Neuronal stem cell (in vitro differentiated cells): ENCODE measurements at regions not wholly inside any gene's neighbourhood (a gene's known extent, or its start where the extent isn't known, plus 50 kb on each side); places are given as distances from the start of the nearest gene placed in this dataset.

Experiments
- DNase-seq: peaks from one replicate; pipeline ENCODE4 v3.0.0-alpha.2; 2013; ENCODE audit warnings: low spot score
- H2AFZ ChIP-seq: one replicate; pipeline ENCODE4 v1.6.1; 2013; ENCODE audit warnings: mild to moderate bottlenecking, low read length, inconsistent platforms
- H2AK5ac ChIP-seq: 2 replicates; pipeline ENCODE4 v1.6.1; 2013; ENCODE audit warnings: low read depth, mild to moderate bottlenecking, inconsistent platforms, low read length, moderate library complexity, mixed read lengths
- H2BK120ac ChIP-seq: 2 replicates; pipeline ENCODE4 v1.6.1; 2013; ENCODE audit warnings: low read depth, mild to moderate bottlenecking, inconsistent platforms, low read length, moderate library complexity, mixed read lengths
- H2BK12ac ChIP-seq: one replicate; pipeline ENCODE4 v1.6.1; 2013; ENCODE audit warnings: low read length, inconsistent platforms
- H2BK15ac ChIP-seq: 2 replicates; pipeline ENCODE4 v1.6.1; 2013; ENCODE audit warnings: mild to moderate bottlenecking, low read length, inconsistent platforms, mixed read lengths
- H2BK5ac ChIP-seq: one replicate; pipeline ENCODE4 v1.6.1; 2013; ENCODE audit warnings: inconsistent platforms, mild to moderate bottlenecking, low read length, moderate library complexity
- H3K14ac ChIP-seq: one replicate; pipeline ENCODE4 v1.6.1; 2013; ENCODE audit warnings: low read length, inconsistent platforms
- H3K18ac ChIP-seq: 2 replicates; pipeline ENCODE4 v1.6.1; 2013; ENCODE audit warnings: low read length, inconsistent platforms
- H3K23ac ChIP-seq: 2 replicates; pipeline ENCODE4 v1.6.1; 2013; ENCODE audit warnings: low read depth, mild to moderate bottlenecking, mixed read lengths, low read length, inconsistent platforms; ENCODE audit not compliant: poor library complexity
- H3K27ac ChIP-seq: replicated peaks from 3 replicates; pipeline ENCODE4 v1.5.1; 2013; ENCODE audit warnings: low read length, inconsistent platforms
- H3K27me3 ChIP-seq, 3 experiments: 2 replicates each; pipeline ENCODE4 v1.6.1; 2013; ENCODE audit warnings: low read length in 3 of 3, mild to moderate bottlenecking in 2 of 3, inconsistent platforms in 1 of 3, low read depth in 1 of 3, mixed read lengths in 1 of 3, moderate library complexity in 1 of 3; ENCODE audit not compliant: control insufficient read depth in 3 of 3, insufficient read depth in 3 of 3
- H3K36me3 ChIP-seq, 2 donors: replicated peaks in 1 of 2; 2 replicates each; pipeline ENCODE4 v1.6.1; 2013; ENCODE audit warnings: low read length in 2 of 2; ENCODE audit not compliant: control insufficient read depth in 2 of 2, insufficient read depth in 2 of 2
- H3K4ac ChIP-seq: 2 replicates; pipeline ENCODE4 v1.6.1; 2013; ENCODE audit warnings: inconsistent platforms, mild to moderate bottlenecking, low read length, moderate library complexity
- H3K4me1 ChIP-seq, 2 donors: 1 replicate in 1 of 2; 2 replicates in 1 of 2; pipeline ENCODE4 v1.6.1; 2013; ENCODE audit warnings: low read length in 2 of 2, low read depth in 1 of 2; ENCODE audit not compliant: control insufficient read depth in 2 of 2, insufficient read depth in 1 of 2
- H3K4me2 ChIP-seq: one replicate; pipeline ENCODE4 v1.6.1; 2013; ENCODE audit warnings: mild to moderate bottlenecking, low read length, inconsistent platforms; ENCODE audit not compliant: insufficient read depth, poor library complexity, severe bottlenecking
- H3K4me3 ChIP-seq, 2 donors: 2 replicates each; pipeline ENCODE4 v1.5.1; 2013; ENCODE audit warnings: low read length in 2 of 2, mild to moderate bottlenecking in 2 of 2, inconsistent platforms in 1 of 2, moderate library complexity in 1 of 2
- H3K79me1 ChIP-seq: one replicate; pipeline ENCODE4 v1.6.1; 2013; ENCODE audit warnings: low read depth, mild to moderate bottlenecking, inconsistent platforms, low read length, moderate library complexity
- H3K9ac ChIP-seq: one replicate; pipeline ENCODE4 v1.6.1; 2013; ENCODE audit warnings: mild to moderate bottlenecking, low read depth, low read length, inconsistent platforms; ENCODE audit not compliant: poor library complexity
- H3K9me3 ChIP-seq, 2 donors: replicated peaks in 1 of 2; 2 replicates each; pipeline versions ENCODE3 to v1.6.1; 2013; ENCODE audit warnings: low read length in 2 of 2, mild to moderate bottlenecking in 2 of 2, inconsistent platforms in 1 of 2, low read depth in 1 of 2, mixed read lengths in 1 of 2, moderate library complexity in 1 of 2; ENCODE audit not compliant: control insufficient read depth in 2 of 2, insufficient read depth in 1 of 2
- H4K8ac ChIP-seq: one replicate; pipeline ENCODE4 v1.6.1; 2013; ENCODE audit warnings: low read depth, mild to moderate bottlenecking, inconsistent platforms, low read length, moderate library complexity
- H4K91ac ChIP-seq: one replicate; pipeline ENCODE4 v1.6.1; 2013; ENCODE audit warnings: low read length, low read depth, mild to moderate bottlenecking, inconsistent platforms; ENCODE audit not compliant: poor library complexity
- WGBS, 2 donors: extraction: QIAGEN DNeasy Blood & Tissue Kit; methylation state at CpG; one replicate each; pipeline ENCODE4 v1.1.7; 2013; ENCODE audit warnings: missing lambda C conversion rate in 2 of 2, mixed read lengths in 1 of 2; ENCODE audit not compliant: insufficient read length in 2 of 2, insufficient replicate concordance in 1 of 2; ENCODE audit errors: extremely low coverage in 2 of 2; 5-methylcytosine and 5-hydroxymethylcytosine counted together

GRCh38 chr1:3954170-3955169 lies 54.4 kb upstream of the C1orf174 start:
- no peak overlapping the region for H3K4ac ChIP-seq
- no peak overlapping the region for H3K4me3 ChIP-seq
- peak overlapping the region; percentile 5 for H2BK15ac ChIP-seq
- H2AFZ ChIP-seq: peak overlapping the region; percentile 64
- H3K9ac ChIP-seq: no peak overlapping the region
- H4K8ac ChIP-seq: no peak overlapping the region
- no peak overlapping the region for H2BK12ac ChIP-seq
- peak overlapping the region; percentile 32 for H3K27ac ChIP-seq
- no peak overlapping the region for H2AK5ac ChIP-seq
- no peak overlapping the region for H3K23ac ChIP-seq
- peak overlapping the region; percentile 45 for H3K18ac ChIP-seq
- H3K36me3 ChIP-seq: no peaks in the 10 kb centered on the region
- H3K9me3 ChIP-seq: peaks cover 0 to 1% of the 10 kb centered on the region in 2 donors
- no peak overlapping the region for H4K91ac ChIP-seq
- peak overlapping the region; percentile 32 for H3K4me2 ChIP-seq
- H3K14ac ChIP-seq: no peak overlapping the region
- H3K4me1 ChIP-seq: peaks cover 0 to 23% of the 10 kb centered on the region in 2 donors
- peak overlapping the region; percentile 4 for H2BK5ac ChIP-seq
- peak; percentile 45 for DNase-seq
- H3K79me1 ChIP-seq: no peaks in the 10 kb centered on the region
- H3K27me3 ChIP-seq: peaks cover 0 to 16% (median 0%) of the 10 kb centered on the region in 3 experiments
- no CpG with 5 or more reads among the region's 29 CpGs for WGBS, 2 donors
- H2BK120ac ChIP-seq: no peak overlapping the region

- no peak overlapping the region for H2BK15ac ChIP-seq
- no peak overlapping the region for H3K9ac ChIP-seq
- WGBS, 2 donors: no CpG with 5 or more reads among the region's 18 CpGs
These were observed 55.2 kb upstream of the C1orf174 start for GRCh38 chr1:3955196-3955772.

GRCh38 chr1:3956527-3957170 lies 56.6 kb upstream of the C1orf174 start:
- H3K36me3 ChIP-seq: no peaks in the 10 kb centered on the region
- H3K9me3 ChIP-seq: peaks cover 0 to 1% of the 10 kb centered on the region in 2 donors
- H3K18ac ChIP-seq: peak overlapping the region; percentile 49
- no peak overlapping the region for H2BK5ac ChIP-seq
- no peaks in the 10 kb centered on the region for H3K79me1 ChIP-seq
- H4K91ac ChIP-seq: no peak overlapping the region
- no peak overlapping the region for H3K23ac ChIP-seq
- no peak overlapping the region for H2AFZ ChIP-seq
- H3K27ac ChIP-seq: no peak overlapping the region
- H3K4me3 ChIP-seq: no peak overlapping the region
- H3K4me2 ChIP-seq: no peak overlapping the region
- peaks cover 0 to 16% (median 0%) of the 10 kb centered on the region in 3 experiments for H3K27me3 ChIP-seq
- H4K8ac ChIP-seq: no peak overlapping the region
- H2AK5ac ChIP-seq: no peak overlapping the region
- no peak overlapping the region for H2BK12ac ChIP-seq
- H2BK15ac ChIP-seq: no peak overlapping the region
- H3K14ac ChIP-seq: no peak overlapping the region
- WGBS, 2 donors: no CpG with 5 or more reads among the region's 14 CpGs
- no peak for DNase-seq
- H2BK120ac ChIP-seq: no peak overlapping the region
- H3K9ac ChIP-seq: no peak overlapping the region
- H3K4ac ChIP-seq: no peak overlapping the region
- peaks cover 0 to 29% of the 10 kb centered on the region in 2 donors for H3K4me1 ChIP-seq

More at GRCh38 chr1:3955196-3955772, 55.2 kb upstream of the C1orf174 start:
- no peak overlapping the region for H3K4me2 ChIP-seq
- peaks cover 0 to 1% of the 10 kb centered on the region in 2 donors for H3K9me3 ChIP-seq
- H2AK5ac ChIP-seq: peak overlapping the region; percentile 15
- no peak for DNase-seq
- H3K18ac ChIP-seq: peak overlapping the region; percentile 68
- H4K8ac ChIP-seq: no peak overlapping the region
- H3K27ac ChIP-seq: no peak overlapping the region
- H3K23ac ChIP-seq: peak overlapping the region; percentile 86
- H2AFZ ChIP-seq: no peak overlapping the region
- H3K79me1 ChIP-seq: no peaks in the 10 kb centered on the region
- no peak overlapping the region for H3K4me3 ChIP-seq
- H3K36me3 ChIP-seq: no peaks in the 10 kb centered on the region
- H2BK120ac ChIP-seq: no peak overlapping the region
- peak overlapping the region; percentile 70 for H4K91ac ChIP-seq
- H3K27me3 ChIP-seq: peaks cover 0 to 16% (median 0%) of the 10 kb centered on the region in 3 experiments
- peaks cover 0 to 25% of the 10 kb centered on the region in 2 donors for H3K4me1 ChIP-seq
- H2BK5ac ChIP-seq: peak overlapping the region; percentile 4
- H3K14ac ChIP-seq: no peak overlapping the region
- no peak overlapping the region for H2BK12ac ChIP-seq
- H3K4ac ChIP-seq: no peak overlapping the region
